Activated naive CD8-positive, alpha-beta T cell treated with anti-CD3 and anti-CD28 coated beads for 36 hours (primary cell): ENCODE measurements at regions not wholly inside any gene's neighbourhood (a gene's known extent, or its start where the extent isn't known, plus 50 kb on each side); places are given as distances from the start of the nearest gene placed in this dataset.

Experiments
- DNase-seq: peaks from one replicate; pipeline ENCODE4 v3.0.0; 2021
- H3K27ac Mint-ChIP-seq: one replicate; pipeline ENCODE4 v1.8.0; 2022; ENCODE audit warnings: mild to moderate bottlenecking, moderate library complexity, mixed read lengths
- H3K27me3 Mint-ChIP-seq: one replicate; pipeline ENCODE4 v1.8.0; 2022; ENCODE audit warnings: mild to moderate bottlenecking, mixed read lengths
- H3K36me3 Mint-ChIP-seq: one replicate; pipeline ENCODE4 v1.8.0; 2021; ENCODE audit warnings: mild to moderate bottlenecking, mixed read lengths
- H3K4me1 Mint-ChIP-seq: one replicate; pipeline ENCODE4 v1.8.0; 2021; ENCODE audit warnings: mixed read lengths
- H3K4me3 Mint-ChIP-seq: one replicate; pipeline ENCODE4 v1.8.0; 2022; ENCODE audit warnings: mild to moderate bottlenecking, moderate library complexity, mixed read lengths
- H3K9me3 Mint-ChIP-seq: one replicate; pipeline ENCODE4 v1.8.0; 2022; ENCODE audit warnings: mixed read lengths

- Mint-ChIP-seq H3K9me3 (no peaks in the 10 kb centered on the region), H3K27ac (no peak overlapping the region), H3K27me3 (no peaks in the 10 kb centered on the region), H3K36me3 (no peaks in the 10 kb centered on the region), H3K4me3 (no peak overlapping the region), H3K4me1 (no peaks in the 10 kb centered on the region)
- no peak for DNase-seq
Measured at GRCh38 chr2:22821458-22821857, 563.5 kb upstream of the KLHL29 start.

GRCh38 chr2:22822835-22823234 is 562.1 kb upstream of the KLHL29 start:
- Mint-ChIP-seq H3K27ac (no peak overlapping the region), H3K4me1 (no peaks in the 10 kb centered on the region), H3K27me3 (peaks cover 2% of the 10 kb centered on the region), H3K4me3 (no peak overlapping the region), H3K9me3 (no peaks in the 10 kb centered on the region), H3K36me3 (no peaks in the 10 kb centered on the region)
- no peak for DNase-seq

GRCh38 chr2:22824618-22825017 is 560.4 kb upstream of the KLHL29 start:
- Mint-ChIP-seq H3K27me3 (peaks cover 5% of the 10 kb centered on the region), H3K9me3 (no peaks in the 10 kb centered on the region), H3K27ac (no peak overlapping the region), H3K36me3 (no peaks in the 10 kb centered on the region), H3K4me1 (no peaks in the 10 kb centered on the region), H3K4me3 (no peak overlapping the region)
- DNase-seq: no peak

GRCh38 chr2:22826703-22827102 is 558.3 kb upstream of the KLHL29 start:
- H3K27me3 Mint-ChIP-seq: peaks cover 5% of the 10 kb centered on the region
- H3K27ac Mint-ChIP-seq: no peak overlapping the region
- no peaks in the 10 kb centered on the region for H3K4me1 Mint-ChIP-seq
- no peak for DNase-seq
- H3K4me3 Mint-ChIP-seq: no peak overlapping the region
- no peaks in the 10 kb centered on the region for H3K9me3 Mint-ChIP-seq
- H3K36me3 Mint-ChIP-seq: no peaks in the 10 kb centered on the region

- no peaks in the 10 kb centered on the region for H3K4me1 Mint-ChIP-seq
- no peak overlapping the region for H3K4me3 Mint-ChIP-seq
- H3K27ac Mint-ChIP-seq: no peak overlapping the region
- peaks cover 5% of the 10 kb centered on the region for H3K27me3 Mint-ChIP-seq
- no peaks in the 10 kb centered on the region for H3K36me3 Mint-ChIP-seq
- H3K9me3 Mint-ChIP-seq: no peaks in the 10 kb centered on the region
- no peak for DNase-seq
Measured at GRCh38 chr2:22829791-22830190, 555.2 kb upstream of the KLHL29 start.

DNA sequence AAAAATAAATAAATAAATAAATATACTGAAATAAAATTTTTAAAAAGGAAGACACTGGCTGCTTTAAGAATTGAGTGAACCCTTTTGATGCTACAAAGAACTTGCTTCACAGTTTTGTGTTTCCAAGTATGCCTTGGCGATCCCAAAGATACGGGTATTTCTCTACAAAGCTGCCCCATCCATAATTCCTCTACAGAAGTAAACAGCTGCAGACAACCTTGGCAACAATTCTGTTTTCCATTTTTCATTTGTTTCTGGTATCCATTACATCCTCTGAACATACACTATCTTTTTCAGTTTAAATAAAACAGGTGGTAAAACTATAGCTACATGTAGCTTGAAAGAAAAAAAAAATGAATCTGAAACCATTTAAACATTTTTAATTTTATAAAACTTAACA is 552.8 kb upstream of the KLHL29 start:
- Mint-ChIP-seq H3K9me3 (no peaks in the 10 kb centered on the region), H3K4me3 (no peak overlapping the region), H3K4me1 (no peaks in the 10 kb centered on the region), H3K27ac (no peak overlapping the region), H3K27me3 (peaks cover 5% of the 10 kb centered on the region), H3K36me3 (no peaks in the 10 kb centered on the region)
- no peak for DNase-seq

- Mint-ChIP-seq H3K9me3 (peaks cover 2% of the 10 kb centered on the region), H3K36me3 (no peaks in the 10 kb centered on the region), H3K27me3 (no peaks in the 10 kb centered on the region), H3K27ac (no peak overlapping the region), H3K4me1 (no peaks in the 10 kb centered on the region), H3K4me3 (no peak overlapping the region)
- DNase-seq: no peak
Measured at GRCh38 chr2:22838461-22838860, 546.5 kb upstream of the KLHL29 start.

DNA sequence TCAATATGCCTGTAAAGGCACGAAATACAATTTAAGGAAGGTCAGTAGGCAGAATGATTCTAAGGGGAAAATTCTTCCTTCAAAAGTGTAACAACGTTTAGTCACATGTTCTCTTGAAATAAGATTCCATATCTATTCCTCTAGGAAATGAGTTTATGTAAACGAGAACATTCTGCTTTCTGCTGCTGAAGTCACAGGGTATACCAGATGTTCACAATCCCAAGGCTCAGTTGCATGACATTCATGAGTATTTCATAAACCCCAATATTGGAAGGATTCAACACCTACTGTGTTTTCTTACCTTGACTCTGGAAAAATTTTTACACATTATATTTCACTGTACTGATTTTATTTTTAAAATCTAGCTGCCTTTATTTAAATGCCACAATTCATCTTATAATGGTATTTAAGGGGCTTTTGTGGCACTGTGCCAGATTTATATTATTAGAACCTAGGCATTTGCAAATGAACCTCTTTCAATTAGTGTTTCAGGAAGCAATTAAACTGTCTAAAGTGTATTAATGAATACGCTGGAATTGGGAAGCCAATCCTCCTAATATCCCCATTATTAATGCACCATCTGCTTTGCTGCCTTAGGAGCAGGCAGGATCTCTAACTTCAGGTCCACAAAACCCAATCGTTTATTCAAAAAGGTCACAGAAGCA is 542.6 kb upstream of the KLHL29 start:
- no peak overlapping the region for H3K4me3 Mint-ChIP-seq
- H3K4me1 Mint-ChIP-seq: no peaks in the 10 kb centered on the region
- H3K27ac Mint-ChIP-seq: no peak overlapping the region
- no peaks in the 10 kb centered on the region for H3K27me3 Mint-ChIP-seq
- H3K9me3 Mint-ChIP-seq: peaks cover 2% of the 10 kb centered on the region
- DNase-seq: no peak
- H3K36me3 Mint-ChIP-seq: no peaks in the 10 kb centered on the region

GRCh38 chr2:22843919-22844537 is 541.0 kb upstream of the KLHL29 start:
- Mint-ChIP-seq H3K9me3 (no peaks in the 10 kb centered on the region), H3K27me3 (no peaks in the 10 kb centered on the region), H3K4me3 (no peak overlapping the region), H3K4me1 (no peaks in the 10 kb centered on the region), H3K36me3 (no peaks in the 10 kb centered on the region), H3K27ac (no peak overlapping the region)
- DNase-seq: no peak

DNA sequence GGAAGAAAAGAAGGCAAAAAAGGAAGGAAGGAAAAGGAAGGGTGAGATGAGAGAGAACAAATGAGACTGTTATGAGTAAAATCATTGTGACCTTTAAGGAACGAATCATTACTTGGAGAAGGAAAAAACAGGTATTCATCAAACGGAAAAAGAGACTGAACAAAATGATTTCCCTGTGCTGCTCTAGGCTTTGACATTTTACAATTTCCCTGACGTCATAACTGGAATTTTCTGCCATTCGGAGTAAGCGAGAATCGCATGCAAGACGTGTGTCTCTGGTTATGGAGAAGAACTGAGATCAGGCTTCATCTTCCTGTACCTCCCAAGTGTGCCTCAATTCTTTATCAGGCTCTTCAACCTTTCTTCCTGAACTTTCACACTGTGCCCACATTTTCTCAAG is 534.7 kb upstream of the KLHL29 start:
- Mint-ChIP-seq H3K4me3 (no peak overlapping the region), H3K27me3 (no peaks in the 10 kb centered on the region), H3K27ac (no peak overlapping the region), H3K36me3 (no peaks in the 10 kb centered on the region), H3K4me1 (no peaks in the 10 kb centered on the region), H3K9me3 (peaks cover 3% of the 10 kb centered on the region)
- no peak for DNase-seq

GRCh38 chr2:22854588-22854987 is 530.4 kb upstream of the KLHL29 start:
- Mint-ChIP-seq H3K27me3 (no peaks in the 10 kb centered on the region), H3K4me1 (no peaks in the 10 kb centered on the region), H3K36me3 (no peaks in the 10 kb centered on the region), H3K9me3 (peaks cover 3% of the 10 kb centered on the region), H3K4me3 (no peak overlapping the region), H3K27ac (no peak overlapping the region)
- no peak for DNase-seq

- Mint-ChIP-seq H3K4me1 (no peaks in the 10 kb centered on the region), H3K27ac (no peak overlapping the region), H3K36me3 (no peaks in the 10 kb centered on the region)
Measured at GRCh38 chr2:22855081-22855480, 529.9 kb upstream of the KLHL29 start.

DNA sequence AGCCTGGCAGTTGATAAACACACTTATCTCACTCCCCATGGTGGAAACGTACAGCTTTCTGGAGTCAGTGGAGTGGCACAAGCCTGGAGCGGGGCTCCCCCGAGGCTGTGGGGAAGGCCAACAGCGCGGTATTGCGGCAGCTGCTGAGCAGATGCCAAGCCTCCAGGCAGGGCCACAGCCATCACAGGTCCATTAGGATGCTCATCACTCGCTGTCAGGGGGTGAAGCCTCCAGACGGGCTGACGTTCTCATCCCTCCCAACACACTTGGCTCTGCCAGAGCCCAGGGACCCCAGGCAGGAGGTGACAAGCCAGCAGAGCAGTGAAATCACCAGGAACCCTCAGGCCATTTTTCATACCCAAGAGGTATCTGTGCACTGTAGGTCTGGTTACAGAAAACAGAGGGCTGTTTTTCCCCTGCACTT is 529.2 kb upstream of the KLHL29 start:
- no peak for DNase-seq
- Mint-ChIP-seq H3K27ac (no peak overlapping the region), H3K9me3 (peaks cover 4% of the 10 kb centered on the region), H3K4me3 (no peak overlapping the region), H3K27me3 (no peaks in the 10 kb centered on the region), H3K4me1 (no peaks in the 10 kb centered on the region), H3K36me3 (no peaks in the 10 kb centered on the region)

More at GRCh38 chr2:22855081-22855480, 529.9 kb upstream of the KLHL29 start:
- H3K27me3 Mint-ChIP-seq: no peaks in the 10 kb centered on the region
- no peak for DNase-seq
- peaks cover 3% of the 10 kb centered on the region for H3K9me3 Mint-ChIP-seq
- H3K4me3 Mint-ChIP-seq: no peak overlapping the region

DNA sequence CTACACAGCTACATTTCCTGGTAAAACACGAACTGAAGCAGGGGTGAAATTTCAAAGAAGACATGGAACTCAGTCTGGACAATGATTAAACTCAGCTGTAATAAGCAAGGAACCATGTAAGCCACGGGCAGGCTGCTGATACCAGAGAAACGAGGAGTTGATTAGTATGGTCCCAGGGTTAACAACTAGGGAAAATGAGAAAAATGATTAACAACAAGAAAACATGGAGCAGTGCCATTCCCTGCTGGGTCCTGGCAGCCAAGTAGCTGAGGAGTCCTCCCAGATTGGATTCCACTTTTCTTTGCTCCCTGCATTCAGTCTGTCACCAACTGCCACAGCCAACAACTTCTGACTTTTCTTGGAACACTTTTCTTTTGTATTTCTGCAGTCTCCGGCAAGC is 517.0 kb upstream of the KLHL29 start:
- Mint-ChIP-seq H3K9me3 (no peaks in the 10 kb centered on the region), H3K27me3 (peaks cover 3% of the 10 kb centered on the region), H3K4me1 (no peaks in the 10 kb centered on the region), H3K27ac (no peak overlapping the region), H3K36me3 (no peaks in the 10 kb centered on the region), H3K4me3 (no peak overlapping the region)
- no peak for DNase-seq

DNA sequence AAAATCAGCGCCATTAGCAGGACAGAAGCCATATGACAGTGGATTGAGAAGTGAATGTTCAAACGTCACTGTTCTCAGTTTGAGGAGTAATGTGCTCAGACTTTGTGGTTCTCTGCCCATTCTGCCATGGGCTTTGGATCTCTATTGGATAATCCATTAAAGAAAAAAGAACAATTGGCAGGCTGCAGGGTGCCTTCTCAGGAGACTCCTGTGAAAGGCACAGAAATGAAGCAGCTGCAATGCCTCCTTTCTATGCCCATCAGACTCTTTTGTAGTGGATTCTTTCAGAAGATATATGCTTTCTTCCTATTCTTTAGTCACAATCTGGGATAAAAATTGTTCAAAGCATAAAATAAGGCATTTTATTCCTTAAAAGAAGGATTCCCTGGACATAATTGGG is 506.9 kb upstream of the KLHL29 start:
- no peaks in the 10 kb centered on the region for H3K36me3 Mint-ChIP-seq
- no peak overlapping the region for H3K27ac Mint-ChIP-seq
- no peak for DNase-seq
- H3K4me1 Mint-ChIP-seq: no peaks in the 10 kb centered on the region
- H3K27me3 Mint-ChIP-seq: no peaks in the 10 kb centered on the region
- H3K4me3 Mint-ChIP-seq: no peak overlapping the region
- peaks cover 1% of the 10 kb centered on the region for H3K9me3 Mint-ChIP-seq
